D721Med (cell line): ENCODE measurements at regions not wholly inside any gene's neighbourhood (a gene's known extent, or its start where the extent isn't known, plus 50 kb on each side); places are given as distances from the start of the nearest gene placed in this dataset.

Experiments used
- DNase-seq: peaks from one replicate; pipeline ENCODE4 v3.0.0; 2011; ENCODE audit warnings: low spot score; ENCODE audit not compliant: insufficient read length
- FAIRE-seq: peaks from 2 replicates; lab custom pipeline; 2011; peaks lifted over from hg19 to GRCh38; lab: Jason Lieb, UNC
- TF ChIP-seq, protein P1 (sequence below): IDR thresholded peaks from 2 replicates; pipeline ENCODE4 v1.5.1; 2012; ENCODE audit warnings: mild to moderate bottlenecking, control low read depth; ENCODE audit not compliant: insufficient read depth; ENCODE audit errors: missing control alignments

DNA sequence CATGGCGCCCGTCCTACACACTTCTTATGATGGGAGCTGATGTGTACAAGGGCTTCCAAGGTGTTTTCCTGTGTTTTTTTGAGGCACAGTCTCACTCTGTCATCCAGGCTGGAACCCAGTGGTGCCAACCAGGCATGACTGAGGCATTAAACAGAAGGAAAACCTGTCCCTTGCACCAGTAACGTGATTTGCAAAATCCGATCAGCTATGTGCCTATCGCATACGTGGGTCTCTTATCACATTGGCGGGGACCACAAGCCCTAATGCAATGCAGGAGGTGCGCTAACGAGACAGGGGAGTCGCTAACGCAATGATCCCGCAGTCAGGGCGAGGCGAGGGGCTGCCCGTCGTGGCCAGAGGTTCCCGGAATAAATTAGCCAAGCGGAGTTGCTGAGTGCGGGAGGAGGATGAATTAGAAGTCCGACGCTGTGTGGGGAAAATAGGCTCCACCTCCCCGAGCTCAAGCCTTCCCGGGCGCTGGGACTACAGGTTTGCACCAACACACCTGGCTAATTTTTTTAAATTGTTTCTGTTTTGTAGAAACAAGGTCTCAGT, 162.7 kb downstream of the SHOX start:
- TF ChIP-seq, protein P1, sequence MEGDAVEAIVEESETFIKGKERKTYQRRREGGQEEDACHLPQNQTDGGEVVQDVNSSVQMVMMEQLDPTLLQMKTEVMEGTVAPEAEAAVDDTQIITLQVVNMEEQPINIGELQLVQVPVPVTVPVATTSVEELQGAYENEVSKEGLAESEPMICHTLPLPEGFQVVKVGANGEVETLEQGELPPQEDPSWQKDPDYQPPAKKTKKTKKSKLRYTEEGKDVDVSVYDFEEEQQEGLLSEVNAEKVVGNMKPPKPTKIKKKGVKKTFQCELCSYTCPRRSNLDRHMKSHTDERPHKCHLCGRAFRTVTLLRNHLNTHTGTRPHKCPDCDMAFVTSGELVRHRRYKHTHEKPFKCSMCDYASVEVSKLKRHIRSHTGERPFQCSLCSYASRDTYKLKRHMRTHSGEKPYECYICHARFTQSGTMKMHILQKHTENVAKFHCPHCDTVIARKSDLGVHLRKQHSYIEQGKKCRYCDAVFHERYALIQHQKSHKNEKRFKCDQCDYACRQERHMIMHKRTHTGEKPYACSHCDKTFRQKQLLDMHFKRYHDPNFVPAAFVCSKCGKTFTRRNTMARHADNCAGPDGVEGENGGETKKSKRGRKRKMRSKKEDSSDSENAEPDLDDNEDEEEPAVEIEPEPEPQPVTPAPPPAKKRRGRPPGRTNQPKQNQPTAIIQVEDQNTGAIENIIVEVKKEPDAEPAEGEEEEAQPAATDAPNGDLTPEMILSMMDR = no peak
- DNase-seq = no peak
- FAIRE-seq = no peak

DNA sequence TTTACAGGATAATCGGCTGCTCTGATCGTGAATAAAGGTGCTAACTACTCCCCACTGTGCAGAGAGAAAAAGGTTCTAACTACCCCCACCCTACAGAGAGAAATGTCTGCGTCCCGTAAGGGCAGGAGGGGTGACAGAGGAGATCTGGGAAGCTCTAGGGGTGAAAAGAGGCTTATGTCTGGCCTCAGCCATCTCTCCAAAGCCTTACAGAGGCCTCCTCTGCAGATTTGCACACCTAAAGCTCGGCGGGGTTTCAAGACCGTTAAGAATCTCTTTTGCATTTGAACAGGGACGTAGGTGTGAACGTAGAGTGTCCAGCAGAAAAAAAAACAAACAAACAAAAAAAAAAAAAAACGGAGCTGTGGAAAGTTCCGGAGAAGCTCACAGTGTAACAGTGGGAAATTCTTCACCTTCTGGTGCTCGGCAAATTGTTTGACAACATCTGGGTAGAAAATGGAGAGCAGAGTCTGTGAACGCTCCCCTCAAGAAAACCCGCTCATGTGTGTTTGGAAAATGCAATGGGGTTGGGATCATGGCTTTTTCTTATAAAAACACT, 161.0 kb downstream of the SHOX start:
- FAIRE-seq = no peak

DNA sequence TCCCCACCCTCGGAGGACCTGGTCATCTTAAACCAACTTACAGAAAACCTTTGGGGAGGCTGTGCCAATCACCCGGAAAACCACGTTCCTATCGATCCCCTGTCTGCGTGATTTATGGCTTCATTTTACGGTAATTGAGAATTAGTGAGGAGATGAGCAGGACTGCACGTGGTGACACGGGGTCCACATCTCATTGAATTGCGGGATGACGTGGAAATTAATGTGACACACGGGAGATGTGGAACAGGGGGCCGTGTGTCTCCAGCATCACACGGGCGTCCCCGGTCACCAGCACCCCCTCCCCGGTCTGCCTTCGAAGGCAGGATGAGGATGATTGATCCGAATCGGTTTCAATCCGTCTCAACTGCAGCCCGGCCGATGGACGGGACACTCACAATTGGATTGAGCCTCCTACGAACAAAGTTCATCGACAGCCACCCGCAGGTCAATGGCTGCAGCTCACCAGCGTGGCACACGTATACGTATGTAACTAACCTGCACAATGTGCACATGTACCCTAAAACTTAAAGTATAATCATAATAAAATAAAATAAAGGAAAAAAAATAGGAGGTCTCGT, 160.3 kb downstream of the SHOX start:
- TF ChIP-seq, protein P1 = no peak
- DNase-seq (no peak), FAIRE-seq (no peak)

More for the DNA sequence above, 161.0 kb downstream of the SHOX start:
- TF ChIP-seq, protein P1 = no peak
- no peak for DNase-seq

DNA sequence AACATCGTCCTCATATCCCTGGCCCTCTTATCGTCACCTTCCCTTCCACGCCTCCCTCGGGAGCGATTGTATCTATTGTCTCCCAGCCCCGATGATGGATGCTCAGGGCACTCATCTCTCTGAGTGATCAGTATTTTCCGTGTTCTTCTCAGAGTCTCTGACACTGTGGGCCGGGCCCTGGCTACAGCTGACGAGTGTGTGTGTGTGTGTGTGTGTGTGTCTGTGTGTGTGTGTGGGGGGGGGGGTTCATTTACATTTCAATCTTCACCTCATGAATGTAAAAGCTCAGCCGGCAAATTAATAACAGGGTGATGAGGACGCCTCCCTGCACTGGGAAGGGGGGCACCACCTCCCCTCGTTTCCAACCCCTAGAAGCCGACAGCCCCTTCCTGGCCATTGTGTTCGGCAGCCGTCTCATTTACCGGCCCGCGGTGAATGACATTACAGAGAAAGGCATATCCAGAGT, 159.5 kb downstream of the SHOX start:
- TF ChIP-seq, protein P1 = no peak

DNA sequence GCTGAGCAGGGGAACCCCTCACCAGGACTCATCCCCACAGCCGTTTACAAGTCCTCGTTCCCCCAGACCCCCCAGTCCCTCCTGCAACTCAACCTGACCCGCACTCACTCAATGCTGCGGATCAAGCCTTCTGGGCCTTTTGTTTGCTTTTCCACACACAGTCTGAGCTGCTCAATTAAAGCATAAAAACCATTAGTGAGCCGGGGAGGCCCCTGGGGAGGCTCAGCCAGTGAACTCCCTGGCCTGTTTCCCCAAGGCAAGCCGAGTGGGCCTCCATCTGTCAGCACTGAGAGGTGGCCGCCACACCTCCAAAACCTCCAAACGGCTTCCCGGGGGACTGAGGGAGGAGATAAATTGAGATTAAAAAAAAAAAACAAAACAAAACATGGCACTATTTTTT, 158.5 kb downstream of the SHOX start:
- TF ChIP-seq, protein P1 = no peak
- DNase-seq = no peak

More for the DNA sequence above, 159.5 kb downstream of the SHOX start:
- DNase-seq (no peak), FAIRE-seq (no peak)

DNA sequence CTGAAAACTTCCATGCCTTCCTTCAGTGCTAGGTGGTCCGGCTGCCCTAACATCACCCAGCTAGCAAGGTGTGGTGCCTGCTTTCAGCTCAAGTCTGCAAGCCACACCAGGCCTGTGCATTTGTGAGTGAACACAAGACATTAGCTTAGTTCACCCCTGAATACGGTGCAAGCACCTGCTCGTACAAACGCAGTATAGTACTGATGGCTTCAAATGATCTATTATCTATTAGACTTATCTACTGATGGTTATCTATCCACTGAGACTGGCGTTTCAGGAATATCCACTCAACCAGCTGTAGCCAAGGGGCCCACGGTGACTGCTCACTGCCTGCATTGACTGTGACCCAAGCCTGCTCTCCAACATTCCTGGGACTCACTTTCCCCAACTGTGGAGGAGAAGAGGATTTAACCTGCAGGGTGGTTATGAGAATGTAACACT, 155.9 kb downstream of the SHOX start:
- no peak for FAIRE-seq
- DNase-seq = no peak
- TF ChIP-seq, protein P1 = no peak

More for the DNA sequence above, 158.5 kb downstream of the SHOX start:
- FAIRE-seq = no peak

DNA sequence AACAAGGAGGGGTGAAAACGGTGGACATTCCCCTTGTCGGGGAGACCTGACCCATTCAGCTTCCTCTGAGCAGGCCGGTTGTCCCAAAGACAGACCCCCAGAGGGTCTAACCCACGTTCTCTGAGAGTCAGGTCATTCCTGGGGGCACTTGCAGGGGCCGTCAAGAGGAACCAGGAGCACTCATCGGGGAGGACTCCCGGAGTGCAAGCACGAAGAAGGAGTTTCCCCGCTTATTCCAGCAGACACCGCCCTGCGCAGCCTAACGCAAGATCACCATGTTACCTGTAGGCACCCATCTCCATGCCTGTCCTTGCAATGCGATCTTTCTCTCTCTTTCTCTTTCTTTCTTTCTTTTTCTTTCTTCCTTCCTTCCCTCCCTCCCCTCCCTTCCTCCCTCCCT, 154.2 kb downstream of the SHOX start:
- no peak for DNase-seq
- FAIRE-seq = no peak
- TF ChIP-seq, protein P1 = no peak
